ENCODE measurements at regions not wholly inside any gene's neighbourhood (a gene's known extent, or its start where the extent isn't known, plus 50 kb on each side); places are given as distances from the start of the nearest gene placed in this dataset.
A peak's percentile ranks its signal among the peaks of the same experiment; 100 is the strongest.
"Not testable (repeated sequence)": the region's sequence is repeated elsewhere in the genome, so short reads cannot be mapped to it uniquely, and the experiment has no call there.

DNA sequence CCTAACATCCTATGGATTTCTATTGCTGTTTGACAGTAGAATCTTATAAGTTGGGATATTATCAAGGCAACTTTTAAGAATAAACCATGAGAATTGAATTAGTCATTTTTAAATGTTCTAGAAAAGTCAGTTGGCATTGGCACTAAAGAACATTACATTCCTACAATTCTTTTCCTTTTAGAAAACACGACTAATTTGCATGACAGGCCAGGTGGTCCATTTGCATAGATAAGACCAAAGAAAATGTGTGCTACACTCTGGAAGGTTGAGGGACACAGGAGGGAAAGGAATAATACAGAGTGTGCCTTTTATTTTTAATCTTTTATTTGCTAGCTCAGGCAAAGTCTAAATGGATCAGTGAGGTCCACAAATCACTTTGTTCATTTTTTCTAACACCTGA is 962.3 kb downstream of the EPHA3 start:
- H3K9me3 ChIP-seq: no peaks in the 10 kb centered on the region
- no peak for ATAC-seq
- no peak overlapping the region for H3K27ac ChIP-seq
- no peaks in the 10 kb centered on the region for H3K4me1 ChIP-seq
- no peak overlapping the region for H3K4me3 ChIP-seq
- H3K36me3 ChIP-seq: no peaks in the 10 kb centered on the region
- no peak for TF ChIP-seq POLR2A (IDR thresholded peaks at IDR 0.05)
- TF ChIP-seq EP300 (IDR thresholded peaks at IDR 0.05): no peak
- TF ChIP-seq POLR2AphosphoS5 (IDR thresholded peaks at IDR 0.05): no peak
- TF ChIP-seq CTCF (IDR thresholded peaks at IDR 0.05): no peak
- H3K27me3 ChIP-seq: no peaks in the 10 kb centered on the region
- 26 to 46% methylated on average over 1 of the region's 1 CpG for WGBS, 2 donors (ENCODE audit: low coverage in 1 of 2)

GRCh38 chr3:90076136-90076535 is 968.7 kb downstream of the EPHA3 start:
- ATAC-seq: no peak
- Histone ChIP-seq H3K4me1 (no peaks in the 10 kb centered on the region), H3K36me3 (no peaks in the 10 kb centered on the region), H3K9me3 (no peaks in the 10 kb centered on the region), H3K27ac (no peak overlapping the region), H3K4me3 (no peak overlapping the region), H3K27me3 (no peaks in the 10 kb centered on the region)
- TF ChIP-seq POLR2AphosphoS5 (IDR thresholded peaks at IDR 0.05): no peak
- TF ChIP-seq POLR2A (IDR thresholded peaks at IDR 0.05): no peak
- no peak for TF ChIP-seq EP300 (IDR thresholded peaks at IDR 0.05)
- no peak for TF ChIP-seq CTCF (IDR thresholded peaks at IDR 0.05)

DNA sequence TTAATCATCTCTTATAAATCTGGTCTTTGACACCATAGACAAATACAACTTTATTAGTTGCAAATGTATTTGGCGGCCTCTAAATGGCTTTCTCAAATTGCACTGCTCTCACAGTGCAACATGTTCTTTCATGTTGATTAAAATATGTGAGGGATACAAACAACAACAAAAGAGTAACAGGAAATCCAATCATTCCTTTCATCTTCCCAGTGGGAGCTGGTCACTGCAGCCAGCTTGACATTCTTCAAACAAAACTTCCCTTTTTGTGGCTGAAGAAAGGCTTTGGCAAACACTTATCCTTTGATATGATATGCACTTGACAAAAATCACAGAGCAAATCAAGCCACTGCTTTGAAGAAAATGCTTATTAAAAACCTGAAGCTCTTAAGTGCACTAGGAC is 973.6 kb downstream of the EPHA3 start:
- Histone ChIP-seq H3K27ac (no peak overlapping the region), H3K4me1 (no peaks in the 10 kb centered on the region), H3K36me3 (no peaks in the 10 kb centered on the region), H3K27me3 (no peaks in the 10 kb centered on the region), H3K4me3 (no peak overlapping the region), H3K9me3 (no peaks in the 10 kb centered on the region)
- no peak for ATAC-seq
- WGBS, 2 donors (ENCODE audit: low coverage in 1 of 2): 70 to 95% methylated on average over 1 of the region's 1 CpG
- TF ChIP-seq CTCF (IDR thresholded peaks at IDR 0.05): no peak
- TF ChIP-seq EP300 (IDR thresholded peaks at IDR 0.05): no peak
- TF ChIP-seq POLR2A (IDR thresholded peaks at IDR 0.05): no peak
- no peak for TF ChIP-seq POLR2AphosphoS5 (IDR thresholded peaks at IDR 0.05)

- not testable (repeated sequence) for ATAC-seq, H3K27me3 ChIP-seq, H3K4me1 ChIP-seq, H3K36me3 ChIP-seq, H3K4me3 ChIP-seq, H3K27ac ChIP-seq, H3K9me3 ChIP-seq
- WGBS, 2 donors (ENCODE audit: low coverage in 1 of 2): 82 to 85% methylated on average over 6 to 8 of the region's 8 CpGs
These were observed 978.9 kb downstream of the EPHA3 start for GRCh38 chr3:90086297-90086696.

GRCh38 chr3:90087703-90088102 is 980.3 kb downstream of the EPHA3 start:
- WGBS, 2 donors (ENCODE audit: low coverage in 1 of 2): 100% methylated on average over 2 of the region's 2 CpGs
- no peak overlapping the region for H3K4me3 ChIP-seq
- no peaks in the 10 kb centered on the region for H3K36me3 ChIP-seq
- TF ChIP-seq CTCF (IDR thresholded peaks at IDR 0.05): no peak
- TF ChIP-seq POLR2A (IDR thresholded peaks at IDR 0.05): no peak
- TF ChIP-seq EP300 (IDR thresholded peaks at IDR 0.05): no peak
- no peak for TF ChIP-seq POLR2AphosphoS5 (IDR thresholded peaks at IDR 0.05)
- ATAC-seq: no peak
- peaks cover 0 to 6% (median 2%) of the 10 kb centered on the region in 3 donors for H3K4me1 ChIP-seq
- no peak overlapping the region for H3K27ac ChIP-seq
- no peaks in the 10 kb centered on the region for H3K9me3 ChIP-seq
- no peaks in the 10 kb centered on the region for H3K27me3 ChIP-seq

GRCh38 chr3:90091549-90091948 is 984.1 kb downstream of the EPHA3 start:
- H3K9me3 ChIP-seq: no peaks in the 10 kb centered on the region
- no peaks in the 10 kb centered on the region for H3K36me3 ChIP-seq
- H3K27ac ChIP-seq: no peak overlapping the region
- H3K27me3 ChIP-seq: no peaks in the 10 kb centered on the region
- WGBS, 2 donors (ENCODE audit: low coverage in 1 of 2): 13 to 27% methylated on average over 2 of the region's 2 CpGs
- no peak overlapping the region for H3K4me3 ChIP-seq
- no peak for ATAC-seq
- peaks cover 0 to 6% (median 2%) of the 10 kb centered on the region in 3 donors for H3K4me1 ChIP-seq
- TF ChIP-seq EP300 (IDR thresholded peaks at IDR 0.05) (no peak), CTCF (IDR thresholded peaks at IDR 0.05) (peak; percentile 5 to 61 (median 38)), POLR2A (IDR thresholded peaks at IDR 0.05) (no peak)

Data from gastroesophageal sphincter (tissue), 4 donors.